A673 (cell line): ENCODE measurements at regions not wholly inside any gene's neighbourhood (a gene's known extent, or its start where the extent isn't known, plus 50 kb on each side); places are given as distances from the start of the nearest gene placed in this dataset.

Experiments
- BruUV-seq: library from RNA; stranded (reverse); fragments of 400-500 nt; replicated peaks from 2 replicates; lab custom pipeline; 2021; lab: Mats Ljungman, UMichigan
- CTCF ChIA-PET: fragments of 300-600 bp; sonication (Branson Sonifier 250); formaldehyde crosslinking; loops from one replicate; lab custom pipeline; 2022; ENCODE audit warnings: antibody characterized with exemption; lab: Charles Lee
- POLR2A ChIA-PET: fragments of 300-600 bp; sonication (Branson Sonifier 250); formaldehyde crosslinking; loops from one replicate; lab custom pipeline; 2022; ENCODE audit warnings: antibody characterized with exemption; ENCODE audit not compliant: low non-redundant PET; lab: Charles Lee
- DNase-seq: peaks from one replicate; pipeline ENCODE4 v3.0.0-alpha.2; 2015; ENCODE audit warnings: low spot score
- H3K27ac ChIP-seq: fragments of 200-600 bp; sonication (generic); 2 replicates; pipeline ENCODE4 v1.5.1; 2016; ENCODE audit warnings: mixed run types, low read depth, mild to moderate bottlenecking, mixed read lengths, antibody characterized with exemption, low read length; ENCODE audit not compliant: poor library complexity, severe bottlenecking
- H3K27me3 ChIP-seq: fragments of 200-600 bp; sonication (generic); replicated peaks from 2 replicates; pipeline ENCODE4 v1.6.1; 2017; ENCODE audit warnings: mixed run types, low read depth, mild to moderate bottlenecking, mixed read lengths, antibody characterized with exemption, low read length; ENCODE audit not compliant: insufficient read depth, poor library complexity
- H3K36me3 ChIP-seq: fragments of 200-600 bp; sonication (generic); 2 replicates; pipeline ENCODE4 v1.6.1; 2016; ENCODE audit warnings: mixed run types, mild to moderate bottlenecking, mixed read lengths, antibody characterized with exemption, low read length; ENCODE audit not compliant: insufficient read depth, poor library complexity, severe bottlenecking
- H3K4me1 ChIP-seq: fragments of 200-600 bp; sonication (generic); 2 replicates; pipeline ENCODE4 v1.6.1; 2017; ENCODE audit warnings: mixed run types, mild to moderate bottlenecking, mixed read lengths, antibody characterized with exemption, low read length; ENCODE audit not compliant: insufficient read depth, poor library complexity, severe bottlenecking
- H3K4me3 ChIP-seq: fragments of 200-600 bp; sonication (generic); 2 replicates; pipeline ENCODE4 v1.5.1; 2016; ENCODE audit warnings: low read depth, mixed run types, mild to moderate bottlenecking, mixed read lengths, low read length; ENCODE audit not compliant: poor library complexity, severe bottlenecking
- H3K9me3 ChIP-seq: fragments of 200-600 bp; sonication (generic); 2 replicates; pipeline ENCODE4 v1.6.1; 2016; ENCODE audit warnings: mixed run types, low read depth, mild to moderate bottlenecking, mixed read lengths, antibody characterized with exemption, low read length; ENCODE audit not compliant: poor library complexity, severe bottlenecking
- EZH2 ChIP-seq: fragments of 200-600 bp; sonication (generic); IDR thresholded peaks from 2 replicates; pipeline ENCODE4 v1.6.1; 2017; ENCODE audit warnings: borderline replicate concordance, low read depth, mild to moderate bottlenecking, mixed read lengths, antibody characterized with exemption, low read length; ENCODE audit not compliant: poor library complexity, severe bottlenecking
- intact Hi-C: fragments of 100-400 bp; cut with micrococcal nuclease; formaldehyde crosslinking; loops from one replicate; pipeline ENCODE4 v1.10.0; 2022; ENCODE audit not compliant: unreplicated experiment
- TF ChIP-seq, protein P1 (sequence below): fragments of 300-800, 200-600 bp; sonication (generic); conservative IDR thresholded peaks from 2 replicates; pipeline ENCODE4 v1.5.1; 2017; ENCODE audit warnings: low read depth, mild to moderate bottlenecking, antibody characterized with exemption, low read length, moderate library complexity, mixed read lengths

- Histone ChIP-seq H3K27me3 (peaks cover 17% of the 10 kb centered on the region), H3K9me3 (no peaks in the 10 kb centered on the region), H3K27ac (no peak overlapping the region), H3K4me1 (no peaks in the 10 kb centered on the region), H3K4me3 (no peak overlapping the region), H3K36me3 (no peaks in the 10 kb centered on the region)
- BruUV-seq = no TSS peak
- ChIA-PET POLR2A (no interaction called here), CTCF (no interaction called here)
- no peak for TF ChIP-seq EZH2
- TF ChIP-seq, protein P1, sequence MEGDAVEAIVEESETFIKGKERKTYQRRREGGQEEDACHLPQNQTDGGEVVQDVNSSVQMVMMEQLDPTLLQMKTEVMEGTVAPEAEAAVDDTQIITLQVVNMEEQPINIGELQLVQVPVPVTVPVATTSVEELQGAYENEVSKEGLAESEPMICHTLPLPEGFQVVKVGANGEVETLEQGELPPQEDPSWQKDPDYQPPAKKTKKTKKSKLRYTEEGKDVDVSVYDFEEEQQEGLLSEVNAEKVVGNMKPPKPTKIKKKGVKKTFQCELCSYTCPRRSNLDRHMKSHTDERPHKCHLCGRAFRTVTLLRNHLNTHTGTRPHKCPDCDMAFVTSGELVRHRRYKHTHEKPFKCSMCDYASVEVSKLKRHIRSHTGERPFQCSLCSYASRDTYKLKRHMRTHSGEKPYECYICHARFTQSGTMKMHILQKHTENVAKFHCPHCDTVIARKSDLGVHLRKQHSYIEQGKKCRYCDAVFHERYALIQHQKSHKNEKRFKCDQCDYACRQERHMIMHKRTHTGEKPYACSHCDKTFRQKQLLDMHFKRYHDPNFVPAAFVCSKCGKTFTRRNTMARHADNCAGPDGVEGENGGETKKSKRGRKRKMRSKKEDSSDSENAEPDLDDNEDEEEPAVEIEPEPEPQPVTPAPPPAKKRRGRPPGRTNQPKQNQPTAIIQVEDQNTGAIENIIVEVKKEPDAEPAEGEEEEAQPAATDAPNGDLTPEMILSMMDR = no peak
- intact Hi-C loops = no loop called here
- no peak for DNase-seq
Observed at GRCh38 chr13:71217827-71218226, 649.2 kb downstream of the DACH1 start.

- intact Hi-C loops = no loop called here
- ChIA-PET CTCF (no interaction called here), POLR2A (no interaction called here)
Observed at GRCh38 chr13:71214821-71215220, 652.2 kb downstream of the DACH1 start.

DNA sequence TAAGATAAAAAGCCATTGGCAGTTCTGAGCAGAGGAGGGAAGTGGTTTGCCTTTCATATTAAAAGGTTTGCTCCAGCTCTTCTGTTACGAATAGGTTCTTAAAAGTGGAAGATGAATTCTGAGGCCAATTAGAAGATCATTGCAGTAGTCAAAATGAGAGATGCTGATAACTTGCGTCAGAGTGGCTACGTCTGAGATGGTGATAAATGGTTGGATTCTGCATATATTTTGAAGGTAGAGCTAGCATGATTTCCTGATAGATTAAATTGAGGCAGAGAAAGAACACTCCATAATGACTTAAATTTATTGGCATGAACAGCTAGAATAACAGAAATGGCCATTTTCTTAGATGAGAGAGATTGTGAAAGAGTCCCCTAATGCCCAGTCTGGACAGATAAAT lies 652.6 kb downstream of the DACH1 start:
- intact Hi-C loops = no loop called here
- CTCF ChIA-PET = no interaction called here

More at GRCh38 chr13:71214821-71215220, 652.2 kb downstream of the DACH1 start:
- H3K9me3 ChIP-seq = no peaks in the 10 kb centered on the region
- no peaks in the 10 kb centered on the region for H3K4me1 ChIP-seq
- H3K4me3 ChIP-seq = no peak overlapping the region
- no peak for DNase-seq
- TF ChIP-seq, protein P1 = no peak
- TF ChIP-seq EZH2 = no peak
- no peak overlapping the region for H3K27ac ChIP-seq
- no peaks in the 10 kb centered on the region for H3K36me3 ChIP-seq
- no TSS peak for BruUV-seq
- H3K27me3 ChIP-seq = peaks cover 18% of the 10 kb centered on the region

More for the DNA sequence above, 652.6 kb downstream of the DACH1 start:
- DNase-seq = no peak
- H3K9me3 ChIP-seq = no peaks in the 10 kb centered on the region
- no peak overlapping the region for H3K4me3 ChIP-seq
- H3K27ac ChIP-seq = no peak overlapping the region
- no TSS peak for BruUV-seq
- POLR2A ChIA-PET = no interaction called here
- peaks cover 18% of the 10 kb centered on the region for H3K27me3 ChIP-seq
- TF ChIP-seq, protein P1 = no peak
- TF ChIP-seq EZH2 = no peak
- no peaks in the 10 kb centered on the region for H3K4me1 ChIP-seq
- H3K36me3 ChIP-seq = no peaks in the 10 kb centered on the region
